ENCODE measurements at regions not wholly inside any gene's neighbourhood (a gene's known extent, or its start where the extent isn't known, plus 50 kb on each side); places are given as distances from the start of the nearest gene placed in this dataset.
"Not testable (repeated sequence)": the region's sequence is repeated elsewhere in the genome, so short reads cannot be mapped to it uniquely, and the experiment has no call there.

GRCh38 chr6:170097505-170098427 is 193.1 kb downstream of the DLL1 start:
- no peak for DNase-seq (ENCODE audit: low read depth in 2 of 2)

GRCh38 chr6:170096803-170097504 is 193.9 kb downstream of the DLL1 start:
- no peak for DNase-seq (ENCODE audit: low read depth in 2 of 2)

DNA sequence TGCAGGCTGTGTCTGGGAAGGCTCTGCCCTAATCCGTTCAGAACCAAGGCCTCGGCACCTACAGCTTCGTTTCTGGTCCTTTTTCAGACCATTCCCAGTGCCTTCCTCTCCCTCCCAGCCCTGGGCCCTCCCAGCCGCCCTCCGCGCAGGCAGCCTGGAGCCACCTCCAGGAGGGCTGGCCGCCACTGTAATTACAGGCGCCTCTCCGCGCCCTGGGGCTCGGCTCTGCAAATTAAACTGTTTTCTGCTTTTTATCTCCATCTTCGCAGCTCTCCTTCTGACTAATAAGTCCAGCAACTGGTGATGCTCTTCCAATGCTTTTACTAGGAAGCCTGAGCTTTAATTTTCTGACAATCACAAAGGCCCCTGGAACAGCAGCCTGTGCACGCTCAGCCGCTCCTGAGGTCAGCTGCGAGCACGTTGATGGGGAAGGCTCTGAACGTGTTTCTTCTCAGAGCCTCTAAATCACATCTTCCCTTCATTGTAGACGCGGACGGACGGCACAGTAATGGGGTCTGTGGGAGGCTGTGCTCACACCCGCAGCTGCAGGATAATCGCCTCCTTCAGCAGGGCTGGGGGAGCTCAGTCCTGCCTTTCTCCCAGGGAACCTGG is 194.6 kb downstream of the DLL1 start:
- no peak for DNase-seq (ENCODE audit: low read depth in 2 of 2)

DNA sequence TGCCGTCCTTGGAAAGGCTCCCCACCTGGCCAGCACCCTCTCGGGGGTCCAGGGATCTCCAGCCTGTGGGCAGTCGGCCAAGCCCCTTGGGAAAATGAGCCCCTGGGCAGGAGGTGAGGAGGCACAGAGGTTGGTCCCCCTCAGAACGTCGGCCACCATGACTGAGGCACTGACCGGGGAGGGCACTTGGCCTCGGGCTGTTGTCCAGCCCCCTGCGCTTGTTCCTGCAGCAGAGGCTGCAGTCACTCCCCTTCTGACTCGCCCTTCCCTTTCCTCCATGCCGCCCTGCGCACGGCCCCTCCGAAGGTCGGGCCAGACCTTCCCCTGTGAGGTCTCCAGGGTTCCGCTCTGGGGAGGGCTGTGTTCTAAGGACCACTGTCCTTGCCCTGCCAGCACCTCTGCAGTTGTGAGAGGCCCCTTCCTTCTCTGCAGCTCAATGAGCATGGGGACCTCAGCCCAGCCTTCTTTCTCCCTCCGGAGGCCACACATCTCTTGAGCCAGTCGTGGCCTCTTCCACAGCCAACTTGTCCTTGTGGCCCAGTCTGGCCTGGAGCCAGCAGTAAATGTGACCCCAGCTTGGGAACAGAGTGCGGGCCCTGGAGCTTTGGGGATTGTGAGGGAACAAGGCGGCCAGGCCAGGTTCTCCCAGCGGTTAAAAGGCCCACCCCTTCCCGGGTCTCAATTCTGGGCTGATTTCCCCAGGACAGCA is 195.5 kb downstream of the DLL1 start:
- no peak for DNase-seq (ENCODE audit: low read depth in 2 of 2)

DNA sequence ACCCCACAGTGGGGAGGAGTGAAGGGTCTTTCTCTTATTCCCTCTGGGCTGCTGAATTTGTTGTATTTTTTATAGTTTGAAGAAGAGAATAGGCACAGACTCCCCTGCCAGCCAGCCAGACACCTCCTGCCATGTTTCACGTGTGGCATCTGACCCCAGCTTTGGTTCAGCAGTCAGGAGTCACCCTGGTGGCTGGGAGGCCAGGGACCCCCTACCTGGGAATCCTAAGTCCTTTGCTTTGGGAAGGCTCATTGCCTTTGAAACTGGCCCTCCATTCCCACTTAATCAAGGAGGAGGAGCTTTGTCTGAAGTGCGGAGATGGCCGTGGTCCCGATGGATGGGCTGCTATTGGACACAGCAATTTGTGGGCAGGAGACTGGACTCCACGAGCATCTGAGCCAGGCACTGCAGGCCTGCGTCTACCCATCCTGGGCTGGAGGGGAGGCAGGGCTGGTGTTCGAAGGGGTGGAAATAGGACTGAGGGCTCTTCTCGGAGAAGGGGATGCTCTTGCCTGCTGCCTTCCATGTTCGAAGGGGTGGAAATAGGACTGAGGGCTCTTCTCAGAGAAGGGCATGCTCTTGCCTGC is 196.1 kb downstream of the DLL1 start:
- no peak for DNase-seq (ENCODE audit: low read depth in 2 of 2)

GRCh38 chr6:170093658-170094596 is 197.0 kb downstream of the DLL1 start:
- DNase-seq (ENCODE audit: low read depth in 2 of 2) = no peak

DNA sequence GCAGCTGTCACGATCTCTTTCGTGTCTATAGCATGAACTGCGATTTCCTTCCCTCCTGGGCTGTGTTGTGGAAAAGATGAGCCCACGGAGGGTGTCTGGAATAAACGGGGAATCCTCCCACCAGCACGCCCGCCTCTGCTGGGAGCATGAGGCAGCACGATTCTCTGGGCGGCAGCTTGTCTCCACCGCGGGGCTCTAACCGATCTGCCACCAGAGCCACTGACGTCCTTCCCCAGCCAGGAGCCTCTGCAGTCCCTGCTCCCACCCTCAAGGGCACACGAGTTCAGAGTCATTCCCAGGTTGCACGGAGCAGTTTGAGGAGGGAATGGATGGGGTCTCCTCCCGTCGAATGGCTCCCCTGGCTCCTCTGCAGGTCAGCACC is 197.6 kb downstream of the DLL1 start:
- DNase-seq (ENCODE audit: low read depth in 2 of 2) = no peak

DNA sequence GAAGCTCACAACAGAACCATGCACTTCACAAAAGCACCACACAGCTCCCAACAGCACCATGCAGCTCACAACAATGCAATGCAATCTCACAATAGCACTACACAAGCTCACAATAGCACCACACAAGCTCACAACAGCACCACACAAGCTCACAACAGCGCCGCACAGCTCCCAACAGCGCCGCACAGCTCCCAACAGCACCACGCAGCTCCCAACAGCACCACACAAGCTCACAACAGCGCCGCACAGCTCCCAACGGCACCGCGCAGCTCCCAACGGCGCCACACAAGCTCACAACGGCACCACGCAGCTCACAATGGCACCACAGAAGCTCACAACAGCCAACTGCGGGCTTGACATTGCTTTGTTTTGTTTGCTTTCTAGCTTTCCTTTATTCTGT is 198.1 kb downstream of the DLL1 start:
- no peak for DNase-seq (ENCODE audit: low read depth in 2 of 2)

GRCh38 chr6:170091639-170092579 is 199.0 kb downstream of the DLL1 start:
- DNase-seq (ENCODE audit: low read depth in 2 of 2) = no peak

DNA sequence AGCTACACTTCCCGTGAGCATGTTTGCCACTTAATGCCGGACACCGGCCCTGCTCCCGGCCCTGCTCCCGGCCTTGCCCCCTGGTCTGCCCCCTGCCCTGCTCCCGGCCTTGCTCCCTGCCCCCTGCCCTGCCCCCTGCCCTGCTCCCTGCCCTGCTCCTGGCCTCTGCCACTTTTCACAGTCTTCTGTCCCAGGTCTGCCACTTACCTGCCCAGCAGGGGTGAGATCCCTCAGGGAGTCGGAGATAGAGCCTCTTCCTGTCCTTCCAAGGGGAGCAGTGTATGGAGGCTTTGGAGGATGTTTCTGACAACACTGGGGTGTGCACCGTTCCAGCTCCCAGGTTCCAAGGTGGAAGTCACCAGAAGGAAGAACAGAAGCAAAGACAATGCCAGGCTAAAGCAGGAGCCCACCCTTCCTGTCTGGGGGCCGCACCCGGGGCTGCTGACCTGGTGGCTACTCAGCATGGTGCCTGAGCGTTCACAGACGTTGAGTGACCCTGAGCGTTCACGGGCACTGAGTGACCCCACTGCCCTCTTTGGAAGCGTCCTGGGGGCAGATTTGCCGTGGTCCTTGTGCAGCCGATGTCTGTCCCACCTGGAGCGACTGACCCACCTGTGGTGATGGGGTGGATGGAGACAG is 199.8 kb downstream of the DLL1 start:
- DNase-seq (ENCODE audit: low read depth in 2 of 2) = no peak

DNA sequence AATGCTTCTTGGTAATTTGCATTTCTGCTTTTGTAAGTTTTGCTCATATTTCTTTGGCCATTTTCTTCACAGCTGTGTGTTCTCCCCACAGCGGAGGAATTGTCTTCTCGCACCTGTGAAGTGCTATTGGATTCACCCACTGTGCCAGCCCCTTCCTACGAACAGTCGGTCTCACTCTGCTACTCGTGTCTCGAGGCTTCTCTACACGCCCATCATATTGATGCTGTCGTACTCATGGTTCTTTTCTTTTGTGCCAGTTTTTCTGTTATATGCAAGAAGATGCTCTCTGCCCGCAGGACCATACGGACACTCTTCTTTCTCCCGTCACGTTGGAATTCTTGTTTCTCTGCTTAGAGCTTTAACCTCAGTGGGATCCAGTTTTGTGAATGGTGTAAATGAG is 200.3 kb downstream of the DLL1 start:
- DNase-seq (ENCODE audit: low read depth in 2 of 2) = no peak

- DNase-seq (ENCODE audit: low read depth in 2 of 2) = no peak
Measured at GRCh38 chr6:170089963-170090362, 200.9 kb downstream of the DLL1 start.

GRCh38 chr6:170088582-170088955 is 202.3 kb downstream of the DLL1 start:
- no peak for DNase-seq (ENCODE audit: low read depth in 2 of 2)

DNA sequence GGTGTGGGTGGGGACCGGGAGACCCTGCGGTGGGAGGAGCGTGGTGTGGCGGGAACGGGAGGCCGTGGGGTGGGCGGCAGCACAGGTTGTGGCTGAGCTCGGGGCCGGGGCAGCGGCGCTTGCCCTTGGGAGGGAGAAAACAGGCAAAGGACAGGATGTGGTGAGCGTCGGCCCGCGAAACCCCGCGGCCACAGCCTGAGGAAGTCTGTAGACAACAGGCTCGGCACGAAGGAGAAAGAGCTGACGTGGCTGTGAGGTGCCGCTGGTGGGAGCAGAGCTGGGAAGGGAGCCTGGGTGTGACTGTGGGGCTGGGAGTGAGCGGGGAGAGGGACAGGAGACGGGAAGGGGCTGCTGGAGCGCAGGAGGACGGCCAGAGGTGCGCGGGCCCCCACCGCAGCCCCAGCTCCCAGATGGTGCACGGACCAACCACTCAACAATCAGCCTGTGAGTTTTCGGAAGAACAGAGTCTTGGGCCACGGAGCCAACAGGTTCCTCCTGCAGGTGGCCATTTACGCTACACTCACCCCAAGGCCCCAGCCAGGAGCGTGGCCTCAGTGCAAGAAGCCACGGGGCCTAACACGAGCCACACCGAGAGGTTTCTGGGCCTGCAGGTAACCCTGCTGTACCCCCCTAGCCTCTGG is 202.8 kb downstream of the DLL1 start:
- peak in 1 of 2 donors; percentile 22 for DNase-seq (ENCODE audit: low read depth in 2 of 2)

DNA sequence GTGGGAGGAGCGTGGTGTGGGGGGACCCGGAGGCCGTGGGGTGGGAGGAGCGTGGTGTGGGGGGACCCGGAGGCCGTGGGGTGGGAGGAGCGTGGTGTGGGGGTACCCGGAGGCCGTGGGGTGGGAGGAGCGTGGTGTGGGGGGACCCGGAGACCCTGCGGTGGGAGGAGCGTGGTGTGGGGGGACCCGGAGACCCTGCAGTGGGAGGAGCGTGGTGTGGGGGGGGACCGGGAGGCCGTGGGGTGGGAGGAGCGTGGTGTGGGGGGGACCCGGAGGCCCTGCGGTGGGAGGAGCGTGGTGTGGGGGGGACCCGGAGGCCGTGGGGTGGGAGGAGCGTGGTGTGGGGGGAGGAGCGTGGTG is 203.5 kb downstream of the DLL1 start:
- DNase-seq (ENCODE audit: low read depth in 2 of 2) = not testable (repeated sequence)

- no peak for DNase-seq (ENCODE audit: low read depth in 2 of 2)
Measured at GRCh38 chr6:170086639-170087420, 204.0 kb downstream of the DLL1 start.

GRCh38 chr6:170085475-170086401 is 205.1 kb downstream of the DLL1 start:
- no peak for DNase-seq (ENCODE audit: low read depth in 2 of 2)
